HG03196 (cell line): ENCODE measurements at regions not wholly inside any gene's neighbourhood (a gene's known extent, or its start where the extent isn't known, plus 50 kb on each side); places are given as distances from the start of the nearest gene placed in this dataset.
"Not testable (repeated sequence)": the region's sequence is repeated elsewhere in the genome, so short reads cannot be mapped to it uniquely, and the experiment has no call there.

ENCODE experiments used
- ATAC-seq: cut with Tn5 transposase; IDR thresholded peaks from one replicate; pipeline ENCODE4 v1.9.1; 2021; ENCODE audit not compliant: unreplicated experiment

GRCh38 chr3:26058901-26059321, 269.0 kb downstream of the OXSM start:
- no peak for ATAC-seq

GRCh38 chr3:26061947-26062346, 272.1 kb downstream of the OXSM start:
- no peak for ATAC-seq

- no peak for ATAC-seq
Measured at GRCh38 chr3:26064297-26064696, 274.4 kb downstream of the OXSM start.

- ATAC-seq, result no peak
Measured at GRCh38 chr3:26068890-26069289, 279.0 kb downstream of the OXSM start.

GRCh38 chr3:26070854-26071253, 281.0 kb downstream of the OXSM start:
- ATAC-seq, result no peak

GRCh38 chr3:26074080-26074479, 284.2 kb downstream of the OXSM start:
- ATAC-seq, result no peak

- ATAC-seq, result no peak
Measured at GRCh38 chr3:26078539-26078938, 288.6 kb downstream of the OXSM start.

- no peak for ATAC-seq
Measured at GRCh38 chr3:26081166-26081565, 291.3 kb downstream of the OXSM start.

GRCh38 chr3:26081806-26082205, 291.9 kb downstream of the OXSM start:
- no peak for ATAC-seq

- no peak for ATAC-seq
Measured at GRCh38 chr3:26082911-26083310, 293.0 kb downstream of the OXSM start.

- ATAC-seq, result no peak
Measured at GRCh38 chr3:26084629-26085028, 294.7 kb downstream of the OXSM start.

- ATAC-seq, result no peak
Measured at GRCh38 chr3:26087751-26088150, 297.9 kb downstream of the OXSM start.

GRCh38 chr3:26089249-26089648, 299.4 kb downstream of the OXSM start:
- ATAC-seq, result no peak

GRCh38 chr3:26090589-26090988, 300.7 kb downstream of the OXSM start:
- no peak for ATAC-seq

- no peak for ATAC-seq
Measured at GRCh38 chr3:26091096-26091495, 301.2 kb downstream of the OXSM start.

- ATAC-seq, result no peak
Measured at GRCh38 chr3:26091626-26092025, 301.7 kb downstream of the OXSM start.

- not testable (repeated sequence) for ATAC-seq
Measured at GRCh38 chr3:26097111-26097510, 307.2 kb downstream of the OXSM start.

- no peak for ATAC-seq
Measured at GRCh38 chr3:26099692-26100091, 309.8 kb downstream of the OXSM start.

- no peak for ATAC-seq
Measured at GRCh38 chr3:26100176-26100575, 310.3 kb downstream of the OXSM start.

- ATAC-seq, result no peak
Measured at GRCh38 chr3:26102376-26102775, 312.5 kb downstream of the OXSM start.

GRCh38 chr3:26104851-26105251, 315.0 kb downstream of the OXSM start:
- no peak for ATAC-seq

GRCh38 chr3:26105261-26105660, 315.4 kb downstream of the OXSM start:
- ATAC-seq, result no peak

- no peak for ATAC-seq
Measured at GRCh38 chr3:26106228-26106627, 316.3 kb downstream of the OXSM start.
